ENCODE measurements at regions not wholly inside any gene's neighbourhood (a gene's known extent, or its start where the extent isn't known, plus 50 kb on each side); places are given as distances from the start of the nearest gene placed in this dataset.
"Not testable (repeated sequence)": the region's sequence is repeated elsewhere in the genome, so short reads cannot be mapped to it uniquely, and the experiment has no call there.

GRCh38 chr9:119736491-119737454 is 367.5 kb upstream of the BRINP1 start:
- peak; percentile 49 to 83 for DNase-seq

GRCh38 chr9:119727988-119728387 is 358.8 kb upstream of the BRINP1 start:
- no peak for DNase-seq

- no peak for DNase-seq
These were observed 356.8 kb upstream of the BRINP1 start for GRCh38 chr9:119726035-119726434.

GRCh38 chr9:119722384-119722783 is 353.1 kb upstream of the BRINP1 start:
- no peak for DNase-seq

GRCh38 chr9:119712325-119712724 is 343.1 kb upstream of the BRINP1 start:
- DNase-seq = no peak

- no peak for DNase-seq
These were observed 340.2 kb upstream of the BRINP1 start for GRCh38 chr9:119709431-119709830.

GRCh38 chr9:119707228-119707845 is 338.1 kb upstream of the BRINP1 start:
- no peak for DNase-seq

- DNase-seq = peak; percentile 22 to 71
These were observed 332.4 kb upstream of the BRINP1 start for GRCh38 chr9:119701651-119702050.

- no peak for DNase-seq
These were observed 329.3 kb upstream of the BRINP1 start for GRCh38 chr9:119698535-119698934.

- DNase-seq = no peak
These were observed 328.8 kb upstream of the BRINP1 start for GRCh38 chr9:119697996-119698395.

GRCh38 chr9:119689879-119690278 is 320.6 kb upstream of the BRINP1 start:
- no peak for DNase-seq

- no peak for DNase-seq
These were observed 319.3 kb upstream of the BRINP1 start for GRCh38 chr9:119688547-119688946.

GRCh38 chr9:119677811-119678505 is 308.7 kb upstream of the BRINP1 start:
- no peak for DNase-seq

- peak; percentile 70 to 84 for DNase-seq
These were observed 306.7 kb upstream of the BRINP1 start for GRCh38 chr9:119675951-119676350.

GRCh38 chr9:119672763-119673162 is 303.5 kb upstream of the BRINP1 start:
- DNase-seq = not testable (repeated sequence)

- DNase-seq = no peak
These were observed 298.7 kb upstream of the BRINP1 start for GRCh38 chr9:119667916-119668315.

GRCh38 chr9:119667163-119667562 is 297.9 kb upstream of the BRINP1 start:
- DNase-seq = no peak

GRCh38 chr9:119662329-119662728 is 293.1 kb upstream of the BRINP1 start:
- no peak for DNase-seq

GRCh38 chr9:119652931-119653330 is 283.7 kb upstream of the BRINP1 start:
- no peak for DNase-seq

- DNase-seq = no peak
These were observed 280.0 kb upstream of the BRINP1 start for GRCh38 chr9:119649205-119649604.

GRCh38 chr9:119639287-119639955 is 270.2 kb upstream of the BRINP1 start:
- no peak for DNase-seq

- no peak for DNase-seq
These were observed 264.8 kb upstream of the BRINP1 start for GRCh38 chr9:119634006-119634405.

- DNase-seq = no peak
These were observed 242.3 kb upstream of the BRINP1 start for GRCh38 chr9:119611565-119611964.

Measured in NCI-H2081 (cell line).